Caco-2 (cell line): ENCODE measurements at regions not wholly inside any gene's neighbourhood (a gene's known extent, or its start where the extent isn't known, plus 50 kb on each side); places are given as distances from the start of the nearest gene placed in this dataset.

Experiments used
- BruUV-seq: library from RNA; stranded (reverse); fragments of 400-500 nt; replicated peaks from 2 replicates; lab custom pipeline; 2021; lab: Mats Ljungman, UMichigan
- CTCF ChIA-PET: fragments of 300-600 bp; sonication (Branson Sonifier 250); formaldehyde crosslinking; loops from one replicate; lab custom pipeline; 2022; ENCODE audit warnings: antibody characterized with exemption; lab: Charles Lee
- POLR2A ChIA-PET: fragments of 300-600 bp; sonication (Branson Sonifier 250); formaldehyde crosslinking; loops from one replicate; lab custom pipeline; 2022; ENCODE audit warnings: antibody characterized with exemption; lab: Charles Lee
- DNase-seq, 2 experiments: peaks; one replicate each; pipeline versions ENCODE4 v3.0.0 to v3.0.0-alpha.2; 2020 to 2022
- H3K27me3 ChIP-seq: replicated peaks from 2 replicates; pipeline ENCODE4 v1.6.0; 2011; ENCODE audit warnings: low read length; ENCODE audit not compliant: control insufficient read depth, insufficient read depth
- H3K36me3 ChIP-seq: 2 replicates; pipeline ENCODE4 v1.5.1; 2011; ENCODE audit warnings: low read length; ENCODE audit not compliant: control insufficient read depth, insufficient read depth
- H3K4me1 ChIP-seq: fragments of 250-450 bp; sonication (Bioruptor Pico); 2 replicates; pipeline ENCODE4 v1.5.1; 2020; ENCODE audit warnings: mild to moderate bottlenecking
- H3K4me3 ChIP-seq: 2 replicates; pipeline ENCODE4 v1.5.1; 2011; ENCODE audit warnings: low read depth, mild to moderate bottlenecking, control low read depth, low read length
- H3K9me3 ChIP-seq: fragments of 250-450 bp; sonication (Bioruptor Pico); 2 replicates; pipeline ENCODE4 v1.5.1; 2020; ENCODE audit warnings: mild to moderate bottlenecking, moderate library complexity
- H3K27ac Mint-ChIP-seq: one replicate; pipeline ENCODE4 v1.8.0; 2022; ENCODE audit warnings: mixed read lengths; ENCODE audit not compliant: unreplicated experiment
- H3K27me3 Mint-ChIP-seq: one replicate; pipeline ENCODE4 v1.8.0; 2022; ENCODE audit warnings: mixed read lengths; ENCODE audit not compliant: insufficient read depth, unreplicated experiment
- H3K36me3 Mint-ChIP-seq: one replicate; pipeline ENCODE4 v1.8.0; 2022; ENCODE audit warnings: mild to moderate bottlenecking, mixed read lengths; ENCODE audit not compliant: insufficient read depth, unreplicated experiment
- H3K4me1 Mint-ChIP-seq: one replicate; pipeline ENCODE4 v1.8.0; 2022; ENCODE audit warnings: low read depth, mixed read lengths; ENCODE audit not compliant: unreplicated experiment
- H3K4me3 Mint-ChIP-seq: one replicate; pipeline ENCODE4 v1.8.0; 2022; ENCODE audit warnings: mild to moderate bottlenecking, moderate library complexity, mixed read lengths; ENCODE audit not compliant: unreplicated experiment
- H3K9me3 Mint-ChIP-seq: one replicate; pipeline ENCODE4 v1.8.0; 2022; ENCODE audit warnings: mixed read lengths; ENCODE audit not compliant: unreplicated experiment
- intact Hi-C: fragments of 100-400 bp; cut with micrococcal nuclease; formaldehyde crosslinking; loops from one replicate; pipeline ENCODE4 v1.10.0; 2022; ENCODE audit not compliant: unreplicated experiment
- TF ChIP-seq, protein P1 (sequence below), 2 experiments: fragments of 200-600 bp in 1 of 2; IDR thresholded peaks; 1 replicate in 1 of 2; 2 replicates in 1 of 2; pipeline versions ENCODE4 v1.5.1 to v1.8.0; 2011 to 2022; ENCODE audit warnings: antibody characterized with exemption in 1 of 2, control low read depth in 1 of 2, inconsistent platforms in 1 of 2, low read depth in 1 of 2, low read length in 1 of 2, mild to moderate bottlenecking in 1 of 2, moderate library complexity in 1 of 2; ENCODE audit not compliant: insufficient read depth in 1 of 2, severe bottlenecking in 1 of 2, unreplicated experiment in 1 of 2

DNA sequence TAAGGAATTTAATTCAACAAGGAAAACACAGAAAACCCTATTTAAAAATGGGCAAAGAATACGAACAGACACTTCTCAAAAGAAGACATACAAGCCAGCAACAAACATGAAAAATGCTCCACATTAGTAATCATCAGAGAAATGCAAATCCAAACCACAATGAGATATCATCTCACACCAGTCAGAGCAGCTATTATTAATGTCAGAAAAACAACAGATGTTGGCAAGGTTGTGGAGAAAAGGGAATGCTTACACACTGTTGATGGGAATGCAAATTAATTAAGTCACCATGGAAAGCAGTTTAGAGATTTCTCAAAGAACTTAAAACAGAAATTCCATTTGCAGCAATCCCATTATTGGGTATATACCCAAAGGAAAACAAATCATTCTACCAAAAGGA lies 55.2 kb downstream of the GCC1 start:
- intact Hi-C loops, result no loop called here
- CTCF ChIA-PET, result no interaction called here

DNA sequence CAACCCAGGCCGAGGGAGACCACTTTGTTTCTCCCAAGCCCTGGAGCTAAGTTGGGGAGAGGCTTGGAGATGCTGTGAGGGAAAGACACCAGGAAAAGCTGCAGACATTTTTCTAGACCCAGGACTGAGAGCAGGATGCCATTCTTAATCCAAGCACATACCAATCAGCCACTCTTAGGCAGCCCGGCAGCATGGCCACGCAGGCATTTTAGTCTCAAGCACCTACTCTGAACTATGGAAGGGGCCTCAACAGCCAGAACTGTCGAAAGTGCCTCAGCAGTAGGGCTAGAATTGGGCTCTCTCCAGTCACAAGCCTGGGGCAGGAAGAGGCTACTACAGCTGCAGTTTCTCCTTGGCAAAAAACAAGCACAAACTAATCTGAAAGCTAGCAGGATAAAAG lies 57.8 kb downstream of the GCC1 start:
- no peak for DNase-seq
- Histone ChIP-seq H3K27me3 (no peaks in the 10 kb centered on the region), H3K36me3 (no peaks in the 10 kb centered on the region), H3K9me3 (peaks cover 10% of the 10 kb centered on the region), H3K4me1 (no peaks in the 10 kb centered on the region), H3K4me3 (no peak overlapping the region)
- TF ChIP-seq, protein P1, sequence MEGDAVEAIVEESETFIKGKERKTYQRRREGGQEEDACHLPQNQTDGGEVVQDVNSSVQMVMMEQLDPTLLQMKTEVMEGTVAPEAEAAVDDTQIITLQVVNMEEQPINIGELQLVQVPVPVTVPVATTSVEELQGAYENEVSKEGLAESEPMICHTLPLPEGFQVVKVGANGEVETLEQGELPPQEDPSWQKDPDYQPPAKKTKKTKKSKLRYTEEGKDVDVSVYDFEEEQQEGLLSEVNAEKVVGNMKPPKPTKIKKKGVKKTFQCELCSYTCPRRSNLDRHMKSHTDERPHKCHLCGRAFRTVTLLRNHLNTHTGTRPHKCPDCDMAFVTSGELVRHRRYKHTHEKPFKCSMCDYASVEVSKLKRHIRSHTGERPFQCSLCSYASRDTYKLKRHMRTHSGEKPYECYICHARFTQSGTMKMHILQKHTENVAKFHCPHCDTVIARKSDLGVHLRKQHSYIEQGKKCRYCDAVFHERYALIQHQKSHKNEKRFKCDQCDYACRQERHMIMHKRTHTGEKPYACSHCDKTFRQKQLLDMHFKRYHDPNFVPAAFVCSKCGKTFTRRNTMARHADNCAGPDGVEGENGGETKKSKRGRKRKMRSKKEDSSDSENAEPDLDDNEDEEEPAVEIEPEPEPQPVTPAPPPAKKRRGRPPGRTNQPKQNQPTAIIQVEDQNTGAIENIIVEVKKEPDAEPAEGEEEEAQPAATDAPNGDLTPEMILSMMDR (IDR thresholded peaks at IDR 0.05; ENCODE audit: insufficient read depth in 1 of 2, low read depth in 1 of 2, low read length in 1 of 2, severe bottlenecking in 1 of 2, unreplicated experiment in 1 of 2), result no peak
- H3K27ac Mint-ChIP-seq, result no peak overlapping the region
- CTCF ChIA-PET, result no interaction called here
- intact Hi-C loops, result no loop called here
- no TSS peak for BruUV-seq
- H3K9me3 Mint-ChIP-seq, result no peaks in the 10 kb centered on the region
- POLR2A ChIA-PET, result no interaction called here
- H3K36me3 Mint-ChIP-seq, result no peaks in the 10 kb centered on the region
- H3K4me1 Mint-ChIP-seq, result no peaks in the 10 kb centered on the region
- H3K27me3 Mint-ChIP-seq, result peaks cover 2% of the 10 kb centered on the region
- no peak overlapping the region for H3K4me3 Mint-ChIP-seq

More for the DNA sequence above, 55.2 kb downstream of the GCC1 start:
- H3K27me3 ChIP-seq, result no peaks in the 10 kb centered on the region
- BruUV-seq, result no TSS peak
- no peak overlapping the region for H3K27ac Mint-ChIP-seq
- TF ChIP-seq, protein P1 (IDR thresholded peaks at IDR 0.05; ENCODE audit: insufficient read depth in 1 of 2, low read depth in 1 of 2, low read length in 1 of 2, severe bottlenecking in 1 of 2, unreplicated experiment in 1 of 2), result no peak
- peaks cover 6% of the 10 kb centered on the region for H3K27me3 Mint-ChIP-seq
- no peak for DNase-seq
- no peak overlapping the region for H3K4me3 ChIP-seq
- POLR2A ChIA-PET, result no interaction called here
- H3K4me1 Mint-ChIP-seq, result no peaks in the 10 kb centered on the region
- H3K36me3 Mint-ChIP-seq, result no peaks in the 10 kb centered on the region
- no peaks in the 10 kb centered on the region for H3K4me1 ChIP-seq
- no peaks in the 10 kb centered on the region for H3K36me3 ChIP-seq
- H3K4me3 Mint-ChIP-seq, result no peak overlapping the region
- H3K9me3 ChIP-seq, result peaks cover 10% of the 10 kb centered on the region
- H3K9me3 Mint-ChIP-seq, result no peaks in the 10 kb centered on the region

DNA sequence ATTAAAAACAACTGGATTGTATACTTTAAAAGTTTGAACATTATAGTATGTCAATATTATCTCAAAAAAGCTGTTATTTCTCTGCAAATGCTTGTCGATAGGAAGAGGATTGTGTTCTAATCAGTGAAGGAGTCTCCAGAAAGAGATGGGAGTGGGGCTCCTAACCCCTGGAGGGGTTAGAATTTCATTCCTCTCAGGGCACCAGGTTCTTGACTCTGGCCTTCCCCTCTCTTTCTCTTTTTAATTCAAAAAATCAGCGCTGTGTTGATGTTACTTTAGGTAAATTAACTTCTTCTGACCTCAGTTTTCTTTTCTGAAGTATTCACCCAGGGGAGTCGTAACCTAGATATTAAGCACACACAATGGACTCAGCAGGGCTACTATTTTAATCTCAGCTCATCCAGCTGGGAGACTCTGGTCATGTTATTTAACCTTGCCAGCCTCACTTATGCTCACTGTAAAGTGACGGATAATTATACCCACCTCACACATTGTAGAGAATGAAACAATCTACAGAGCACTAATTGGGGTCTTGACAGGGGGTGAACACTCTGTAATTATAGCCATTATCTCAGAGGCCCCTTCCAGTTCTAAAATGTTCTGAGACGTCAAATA lies 59.4 kb downstream of the GCC1 start:
- no TSS peak for BruUV-seq
- Histone ChIP-seq H3K36me3 (no peaks in the 10 kb centered on the region), H3K27me3 (no peaks in the 10 kb centered on the region), H3K4me3 (no peak overlapping the region), H3K9me3 (peaks cover 10% of the 10 kb centered on the region), H3K4me1 (no peaks in the 10 kb centered on the region)
- Mint-ChIP-seq H3K4me3 (no peak overlapping the region), H3K9me3 (no peaks in the 10 kb centered on the region), H3K27ac (no peak overlapping the region), H3K27me3 (no peaks in the 10 kb centered on the region), H3K36me3 (no peaks in the 10 kb centered on the region), H3K4me1 (no peaks in the 10 kb centered on the region)
- CTCF ChIA-PET, result no interaction called here
- TF ChIP-seq, protein P1 (IDR thresholded peaks at IDR 0.05; ENCODE audit: insufficient read depth in 1 of 2, low read depth in 1 of 2, low read length in 1 of 2, severe bottlenecking in 1 of 2, unreplicated experiment in 1 of 2), result no peak
- DNase-seq, result no peak
- POLR2A ChIA-PET, result no interaction called here
- intact Hi-C loops, result no loop called here
